CD14-positive monocyte (primary cell): ENCODE measurements at regions not wholly inside any gene's neighbourhood (a gene's known extent, or its start where the extent isn't known, plus 50 kb on each side); places are given as distances from the start of the nearest gene placed in this dataset.

ENCODE experiments used
- DNase-seq, 3 donors: peaks; one replicate each; pipeline ENCODE4 v3.0.0-alpha.2; 2011 to 2022
- H2AFZ ChIP-seq: 2 replicates; pipeline ENCODE4 v1.6.0; 2012; ENCODE audit warnings: mild to moderate bottlenecking, low read depth, low read length, inconsistent platforms; ENCODE audit not compliant: insufficient read depth, poor library complexity, severe bottlenecking
- H3K27ac ChIP-seq, 2 donors: 1 replicate in 1 of 2; 2 replicates in 1 of 2; pipeline ENCODE4 v1.5.1; 2012 to 2013; ENCODE audit warnings: low read length in 2 of 2, control low read depth in 1 of 2, inconsistent platforms in 1 of 2, low read depth in 1 of 2, mild to moderate bottlenecking in 1 of 2
- H3K27me3 ChIP-seq, 2 donors: one replicate each; pipeline versions ENCODE4 v1.6.0 to v1.6.1; 2011 to 2013; ENCODE audit warnings: low read length in 2 of 2; ENCODE audit not compliant: control insufficient read depth in 2 of 2, insufficient read depth in 2 of 2
- H3K36me3 ChIP-seq, 2 donors: replicated peaks in 1 of 2; 1 replicate in 1 of 2; 2 replicates in 1 of 2; pipeline versions ENCODE4 v1.5.1 to v1.6.1; 2012 to 2013; ENCODE audit warnings: low read length in 2 of 2, control low read depth in 1 of 2, inconsistent platforms in 1 of 2, mild to moderate bottlenecking in 1 of 2; ENCODE audit not compliant: insufficient read depth in 2 of 2, control insufficient read depth in 1 of 2
- H3K4me1 ChIP-seq, 2 donors: 1 replicate in 1 of 2; 2 replicates in 1 of 2; pipeline versions ENCODE4 v1.5.1 to v1.6.1; 2012 to 2013; ENCODE audit warnings: low read length in 2 of 2, control low read depth in 1 of 2, inconsistent platforms in 1 of 2, mild to moderate bottlenecking in 1 of 2, moderate library complexity in 1 of 2; ENCODE audit not compliant: insufficient read depth in 2 of 2, control insufficient read depth in 1 of 2
- H3K4me2 ChIP-seq: replicated peaks from 2 replicates; pipeline ENCODE3; 2012; ENCODE audit warnings: low read length, moderate library complexity, mild to moderate bottlenecking; ENCODE audit not compliant: poor library complexity, severe bottlenecking; ENCODE audit errors: extremely low read depth
- H3K4me3 ChIP-seq, 3 experiments: fragments of 200-600 bp in 1 of 3; sonication (generic) in 1 of 3; replicated peaks in 1 of 3; 1 replicate in 2 of 3; 2 replicates in 1 of 3; pipeline ENCODE4 v1.5.1; 2011 to 2013; ENCODE audit warnings: low read length in 3 of 3, mild to moderate bottlenecking in 3 of 3, control low read depth in 2 of 3, low read depth in 2 of 3, inconsistent platforms in 1 of 3, moderate library complexity in 1 of 3
- H3K79me2 ChIP-seq: 2 replicates; pipeline ENCODE4 v1.6.0; 2012; ENCODE audit warnings: mild to moderate bottlenecking, control low read depth, inconsistent platforms, low read length, moderate library complexity; ENCODE audit not compliant: insufficient read depth
- H3K9ac ChIP-seq: 2 replicates; pipeline ENCODE4 v1.6.0; 2017; ENCODE audit warnings: low read length, mild to moderate bottlenecking; ENCODE audit not compliant: insufficient read depth, poor library complexity, severe bottlenecking
- H3K9me3 ChIP-seq, 2 donors: replicated peaks in 1 of 2; 1 replicate in 1 of 2; 2 replicates in 1 of 2; pipeline versions ENCODE4 v1.5.1 to v1.6.1; 2012 to 2013; ENCODE audit warnings: low read length in 2 of 2, control low read depth in 1 of 2; ENCODE audit not compliant: control insufficient read depth in 1 of 2, insufficient read depth in 1 of 2
- H4K20me1 ChIP-seq: 2 replicates; pipeline ENCODE4 v1.6.0; 2012; ENCODE audit warnings: mild to moderate bottlenecking, low read length, control low read depth, moderate library complexity; ENCODE audit not compliant: insufficient read depth
- H3K27ac Mint-ChIP-seq, 7 donors: one replicate each; pipeline ENCODE4 v1.8.0; 2020; ENCODE audit warnings: mild to moderate bottlenecking in 7 of 7, mixed read lengths in 7 of 7, moderate library complexity in 6 of 7, inconsistent platforms in 2 of 7
- H3K27me3 Mint-ChIP-seq, 3 donors: one replicate each; pipeline ENCODE4 v1.8.0; 2021 to 2022; ENCODE audit warnings: low read depth in 3 of 3, mild to moderate bottlenecking in 3 of 3, mixed read lengths in 3 of 3, moderate library complexity in 3 of 3, inconsistent platforms in 1 of 3
- H3K36me3 Mint-ChIP-seq, 2 donors: one replicate each; pipeline ENCODE4 v1.8.0; 2020; ENCODE audit warnings: mixed read lengths in 2 of 2, inconsistent platforms in 1 of 2, mild to moderate bottlenecking in 1 of 2
- H3K4me1 Mint-ChIP-seq: one replicate; pipeline ENCODE4 v1.8.0; 2020; ENCODE audit warnings: mild to moderate bottlenecking, mixed read lengths
- H3K4me3 Mint-ChIP-seq, 2 donors: one replicate each; pipeline ENCODE4 v1.8.0; 2020; ENCODE audit warnings: mild to moderate bottlenecking in 2 of 2, mixed read lengths in 2 of 2, moderate library complexity in 1 of 2
- H3K9me3 Mint-ChIP-seq, 7 donors: one replicate each; pipeline ENCODE4 v1.8.0; 2020 to 2022; ENCODE audit warnings: mixed read lengths in 7 of 7, mild to moderate bottlenecking in 6 of 7, moderate library complexity in 6 of 7, inconsistent platforms in 2 of 7
- WGBS: methylation state at CpG from one replicate; pipeline ENCODE4 v1.1.5; 2013; ENCODE audit warnings: missing lambda C conversion rate; ENCODE audit not compliant: insufficient coverage; 5-methylcytosine and 5-hydroxymethylcytosine counted together
- intact Hi-C, 2 donors: fragments of 100-400 bp; cut with micrococcal nuclease; formaldehyde crosslinking; loops; one replicate each; pipeline versions ENCODE4 v1.15.0 to v1.15.1; 2023
- TF ChIP-seq, protein P1 (sequence below): fragments of 200-600 bp; IDR thresholded peaks from one replicate; pipeline ENCODE4 v1.8.0; 2022; ENCODE audit warnings: antibody characterized with exemption, mild to moderate bottlenecking

DNA sequence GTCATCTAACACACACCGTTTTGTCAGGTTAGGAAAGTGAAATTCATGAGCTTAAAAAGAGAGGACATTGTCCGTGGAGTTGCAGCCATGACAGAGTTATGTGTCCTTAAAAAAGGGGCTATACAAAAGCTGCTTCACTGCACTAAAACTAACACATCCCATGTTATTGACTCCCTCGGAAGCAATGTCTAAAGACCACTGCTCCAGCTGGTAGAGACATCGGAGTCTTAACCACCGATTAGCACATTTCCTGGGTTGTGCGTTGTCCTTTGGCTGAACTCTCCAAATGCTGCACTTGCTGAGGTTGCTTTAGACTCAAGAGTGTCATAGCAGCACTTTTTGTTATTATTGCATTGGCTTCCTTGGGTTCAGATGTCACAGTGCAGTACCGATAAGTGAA, 128.3 kb upstream of the C9orf72 start:
- Histone ChIP-seq H2AFZ (peak overlapping the region; percentile 18), H3K27ac (peak overlapping the region in 1 of 2 donors; percentile 86), H3K9ac (peak overlapping the region; percentile 33), H3K4me2 (peak overlapping the region; percentile 70), H3K4me1 (peaks cover 30 to 41% of the 10 kb centered on the region in 2 donors), H3K27me3 (no peaks in the 10 kb centered on the region), H4K20me1 (no peaks in the 10 kb centered on the region), H3K9me3 (no peaks in the 10 kb centered on the region), H3K79me2 (no peaks in the 10 kb centered on the region), H3K4me3 (peak overlapping the region; percentile 10 to 65 (median 49)), H3K36me3 (no peaks in the 10 kb centered on the region)
- intact Hi-C loops: loop anchor here (5.0 to 10.0 kb wide), 4 partner anchors 67 to 367 kb away; partner anchors contain the start of gene C9orf72 (in 2 of the 2)
- H3K9me3 Mint-ChIP-seq: no peaks in the 10 kb centered on the region
- 0% methylated on average over 4 of the region's 7 CpGs for WGBS
- H3K4me1 Mint-ChIP-seq: peaks cover 40% of the 10 kb centered on the region
- peaks cover 0 to 4% (median 0%) of the 10 kb centered on the region in 3 donors for H3K27me3 Mint-ChIP-seq
- peak overlapping the region; percentile 90 to 99 (median 95) for H3K27ac Mint-ChIP-seq
- H3K36me3 Mint-ChIP-seq: no peaks in the 10 kb centered on the region
- peak; percentile 62 to 79 (median 78) for DNase-seq
- TF ChIP-seq, protein P1, sequence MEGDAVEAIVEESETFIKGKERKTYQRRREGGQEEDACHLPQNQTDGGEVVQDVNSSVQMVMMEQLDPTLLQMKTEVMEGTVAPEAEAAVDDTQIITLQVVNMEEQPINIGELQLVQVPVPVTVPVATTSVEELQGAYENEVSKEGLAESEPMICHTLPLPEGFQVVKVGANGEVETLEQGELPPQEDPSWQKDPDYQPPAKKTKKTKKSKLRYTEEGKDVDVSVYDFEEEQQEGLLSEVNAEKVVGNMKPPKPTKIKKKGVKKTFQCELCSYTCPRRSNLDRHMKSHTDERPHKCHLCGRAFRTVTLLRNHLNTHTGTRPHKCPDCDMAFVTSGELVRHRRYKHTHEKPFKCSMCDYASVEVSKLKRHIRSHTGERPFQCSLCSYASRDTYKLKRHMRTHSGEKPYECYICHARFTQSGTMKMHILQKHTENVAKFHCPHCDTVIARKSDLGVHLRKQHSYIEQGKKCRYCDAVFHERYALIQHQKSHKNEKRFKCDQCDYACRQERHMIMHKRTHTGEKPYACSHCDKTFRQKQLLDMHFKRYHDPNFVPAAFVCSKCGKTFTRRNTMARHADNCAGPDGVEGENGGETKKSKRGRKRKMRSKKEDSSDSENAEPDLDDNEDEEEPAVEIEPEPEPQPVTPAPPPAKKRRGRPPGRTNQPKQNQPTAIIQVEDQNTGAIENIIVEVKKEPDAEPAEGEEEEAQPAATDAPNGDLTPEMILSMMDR: no peak
- peak overlapping the region; percentile 61 to 67 for H3K4me3 Mint-ChIP-seq

DNA sequence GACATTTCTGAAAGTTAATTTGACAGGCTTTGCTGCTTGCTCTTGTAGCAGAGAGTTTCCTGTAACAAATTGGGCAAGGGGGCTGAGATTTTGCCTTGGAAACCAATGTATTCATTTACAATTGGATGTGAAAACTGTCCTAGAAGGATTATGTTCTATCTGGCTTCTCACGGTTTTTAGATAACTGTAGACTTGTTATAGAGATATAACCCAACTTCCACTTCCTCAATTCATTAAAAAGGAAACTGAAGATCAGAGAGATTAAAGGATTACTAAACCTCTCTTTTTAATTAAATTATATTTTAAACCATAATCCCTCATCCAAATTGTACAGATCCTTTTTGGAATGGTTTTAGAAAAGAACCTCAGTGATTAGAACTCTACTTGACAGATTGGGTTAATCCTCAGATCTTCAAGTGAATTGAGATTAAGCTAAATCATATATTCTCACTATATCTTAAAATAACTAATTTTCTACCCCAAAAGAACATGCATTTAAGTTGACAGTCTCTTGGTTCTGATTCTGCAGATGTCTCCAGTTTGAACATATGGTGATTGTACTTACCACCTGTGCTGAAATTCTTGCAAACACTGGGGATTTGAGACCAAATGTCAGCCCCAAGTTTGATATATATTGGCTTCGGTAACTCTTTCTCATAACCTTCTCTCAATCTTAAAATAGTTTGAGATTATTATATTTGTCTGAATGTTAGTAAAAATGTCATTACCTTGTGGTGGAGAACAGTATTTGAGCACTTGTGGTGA, 130.1 kb upstream of the C9orf72 start:
- peak overlapping the region in 1 of 3 experiments; percentile 23 for H3K4me3 ChIP-seq
- no peaks in the 10 kb centered on the region for H3K79me2 ChIP-seq
- no CpG with 5 or more reads among the region's 2 CpGs for WGBS
- H3K27me3 Mint-ChIP-seq: peaks cover 0 to 2% (median 0%) of the 10 kb centered on the region in 3 donors
- TF ChIP-seq, protein P1: no peak
- H4K20me1 ChIP-seq: no peaks in the 10 kb centered on the region
- H3K27me3 ChIP-seq: no peaks in the 10 kb centered on the region
- H2AFZ ChIP-seq: peak overlapping the region; percentile 37
- no peaks in the 10 kb centered on the region for H3K36me3 Mint-ChIP-seq
- peak overlapping the region in 1 of 2 donors; percentile 64 for H3K27ac ChIP-seq
- H3K9ac ChIP-seq: no peak overlapping the region
- DNase-seq: peak in 2 of 3 donors; percentile 5 to 42
- H3K36me3 ChIP-seq: no peaks in the 10 kb centered on the region
- no peaks in the 10 kb centered on the region for H3K9me3 ChIP-seq
- H3K4me3 Mint-ChIP-seq: peak overlapping the region in 1 of 2 donors; percentile 63
- peaks cover 30 to 41% of the 10 kb centered on the region in 2 donors for H3K4me1 ChIP-seq
- H3K4me2 ChIP-seq: peak overlapping the region; percentile 57
- H3K4me1 Mint-ChIP-seq: peaks cover 40% of the 10 kb centered on the region
- peak overlapping the region; percentile 35 to 95 (median 78) for H3K27ac Mint-ChIP-seq
- intact Hi-C loops: loop anchor here (5.0 to 10.0 kb wide), 4 partner anchors 69 to 369 kb away; partner anchors contain the start of gene C9orf72 (in 2 of the 2)
- no peaks in the 10 kb centered on the region for H3K9me3 Mint-ChIP-seq
